T-helper 2 cell treated with Interferon-gamma antibody and Interleukin-4, amounts not matched to agents 5 μg/mL and 100 μg/mL, for 36 hours (primary cell): ENCODE measurements at regions not wholly inside any gene's neighbourhood (a gene's known extent, or its start where the extent isn't known, plus 50 kb on each side); places are given as distances from the start of the nearest gene placed in this dataset.
"Not testable (repeated sequence)": the region's sequence is repeated elsewhere in the genome, so short reads cannot be mapped to it uniquely, and the experiment has no call there.

Experiments used
- DNase-seq: peaks from one replicate; pipeline ENCODE4 v3.0.0; 2021; ENCODE audit warnings: low spot score
- H3K27ac Mint-ChIP-seq: one replicate; pipeline ENCODE4 v1.8.0; 2021; ENCODE audit warnings: mild to moderate bottlenecking, mixed read lengths
- H3K27me3 Mint-ChIP-seq: one replicate; pipeline ENCODE4 v1.8.0; 2021; ENCODE audit warnings: low read depth, mixed read lengths
- H3K36me3 Mint-ChIP-seq: one replicate; pipeline ENCODE4 v1.8.0; 2021; ENCODE audit warnings: low read depth, mixed read lengths
- H3K4me1 Mint-ChIP-seq: one replicate; pipeline ENCODE4 v1.8.0; 2021; ENCODE audit warnings: low read depth, mixed read lengths
- H3K4me3 Mint-ChIP-seq: one replicate; pipeline ENCODE4 v1.8.0; 2022; ENCODE audit warnings: mild to moderate bottlenecking, moderate library complexity, mixed read lengths
- H3K9me3 Mint-ChIP-seq: one replicate; pipeline ENCODE4 v1.8.0; 2021; ENCODE audit warnings: mixed read lengths

GRCh38 chr14:103279142-103280025 lies 54.7 kb upstream of the EIF5 start:
- peaks cover 72% of the 10 kb centered on the region for H3K27me3 Mint-ChIP-seq
- H3K4me3 Mint-ChIP-seq: no peak overlapping the region
- no peak for DNase-seq
- peaks cover 3% of the 10 kb centered on the region for H3K9me3 Mint-ChIP-seq
- H3K27ac Mint-ChIP-seq: no peak overlapping the region
- no peaks in the 10 kb centered on the region for H3K36me3 Mint-ChIP-seq
- no peaks in the 10 kb centered on the region for H3K4me1 Mint-ChIP-seq

- peaks cover 66% of the 10 kb centered on the region for H3K27me3 Mint-ChIP-seq
- no peak overlapping the region for H3K27ac Mint-ChIP-seq
- peaks cover 3% of the 10 kb centered on the region for H3K9me3 Mint-ChIP-seq
- DNase-seq: no peak
- no peaks in the 10 kb centered on the region for H3K4me1 Mint-ChIP-seq
- H3K4me3 Mint-ChIP-seq: no peak overlapping the region
- no peaks in the 10 kb centered on the region for H3K36me3 Mint-ChIP-seq
These were observed 53.6 kb upstream of the EIF5 start for GRCh38 chr14:103280278-103280928.

GRCh38 chr14:103281496-103282231 lies 52.4 kb upstream of the EIF5 start:
- Mint-ChIP-seq H3K36me3 (no peaks in the 10 kb centered on the region), H3K9me3 (peaks cover 3% of the 10 kb centered on the region), H3K27me3 (peaks cover 53% of the 10 kb centered on the region), H3K4me1 (no peaks in the 10 kb centered on the region), H3K4me3 (no peak overlapping the region), H3K27ac (no peak overlapping the region)
- no peak for DNase-seq

GRCh38 chr14:103282309-103282708 lies 51.7 kb upstream of the EIF5 start:
- DNase-seq, H3K4me3 Mint-ChIP-seq, H3K27ac Mint-ChIP-seq, H3K9me3 Mint-ChIP-seq, H3K36me3 Mint-ChIP-seq, H3K4me1 Mint-ChIP-seq: not testable (repeated sequence)
- H3K27me3 Mint-ChIP-seq: peaks cover 49% of the 10 kb centered on the region

- DNase-seq: no peak
- Mint-ChIP-seq H3K27me3 (peaks cover 43% of the 10 kb centered on the region), H3K36me3 (no peaks in the 10 kb centered on the region), H3K27ac (no peak overlapping the region), H3K4me1 (no peaks in the 10 kb centered on the region), H3K4me3 (no peak overlapping the region), H3K9me3 (peaks cover 3% of the 10 kb centered on the region)
These were observed 51.1 kb upstream of the EIF5 start for GRCh38 chr14:103282932-103283331.

GRCh38 chr14:103283916-103284315 lies 50.1 kb upstream of the EIF5 start:
- H3K36me3 Mint-ChIP-seq: no peaks in the 10 kb centered on the region
- no peak overlapping the region for H3K4me3 Mint-ChIP-seq
- H3K9me3 Mint-ChIP-seq: no peaks in the 10 kb centered on the region
- DNase-seq: no peak
- H3K27me3 Mint-ChIP-seq: peaks cover 35% of the 10 kb centered on the region
- no peak overlapping the region for H3K27ac Mint-ChIP-seq
- H3K4me1 Mint-ChIP-seq: no peaks in the 10 kb centered on the region
